OCI-LY1 (cell line): ENCODE measurements at regions not wholly inside any gene's neighbourhood (a gene's known extent, or its start where the extent isn't known, plus 50 kb on each side); places are given as distances from the start of the nearest gene placed in this dataset.

ENCODE experiments used
- EZH2 ChIP-seq: fragments of 200-600 bp; sonication (generic), shearing (Covaris generic); IDR thresholded peaks from 2 replicates; pipeline ENCODE4 v1.8.0; 2017; ENCODE audit warnings: borderline replicate concordance, mixed run types, mild to moderate bottlenecking, antibody characterized with exemption, low read length, moderate library complexity, mixed read lengths
- TF ChIP-seq, protein P1 (sequence below): fragments of 200-600 bp; sonication (generic), shearing (Covaris generic); IDR thresholded peaks from 2 replicates; pipeline ENCODE4 v1.5.1; 2017; ENCODE audit warnings: mild to moderate bottlenecking, antibody characterized with exemption, low read length, moderate library complexity, mixed read lengths

DNA sequence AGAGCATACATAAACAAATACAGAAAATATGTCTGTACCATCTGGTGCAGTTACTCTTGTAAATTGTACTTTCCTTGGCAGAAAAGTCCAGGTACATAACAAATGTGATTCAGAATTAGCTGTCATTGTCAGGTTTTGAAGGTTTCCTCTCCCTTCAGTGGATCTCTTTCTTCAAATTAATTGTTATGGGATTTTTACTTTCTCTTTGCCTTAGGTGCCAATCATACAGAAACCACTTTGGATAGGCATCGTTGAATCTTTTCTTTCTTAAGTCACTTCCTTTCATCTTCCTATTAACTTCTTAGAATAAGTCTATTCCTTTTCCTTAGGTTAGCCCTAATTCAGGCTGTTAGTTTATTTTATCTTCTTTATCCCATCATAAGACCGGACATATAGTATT is 1992.1 kb upstream of the IGFBP7 start:
- TF ChIP-seq, protein P1, sequence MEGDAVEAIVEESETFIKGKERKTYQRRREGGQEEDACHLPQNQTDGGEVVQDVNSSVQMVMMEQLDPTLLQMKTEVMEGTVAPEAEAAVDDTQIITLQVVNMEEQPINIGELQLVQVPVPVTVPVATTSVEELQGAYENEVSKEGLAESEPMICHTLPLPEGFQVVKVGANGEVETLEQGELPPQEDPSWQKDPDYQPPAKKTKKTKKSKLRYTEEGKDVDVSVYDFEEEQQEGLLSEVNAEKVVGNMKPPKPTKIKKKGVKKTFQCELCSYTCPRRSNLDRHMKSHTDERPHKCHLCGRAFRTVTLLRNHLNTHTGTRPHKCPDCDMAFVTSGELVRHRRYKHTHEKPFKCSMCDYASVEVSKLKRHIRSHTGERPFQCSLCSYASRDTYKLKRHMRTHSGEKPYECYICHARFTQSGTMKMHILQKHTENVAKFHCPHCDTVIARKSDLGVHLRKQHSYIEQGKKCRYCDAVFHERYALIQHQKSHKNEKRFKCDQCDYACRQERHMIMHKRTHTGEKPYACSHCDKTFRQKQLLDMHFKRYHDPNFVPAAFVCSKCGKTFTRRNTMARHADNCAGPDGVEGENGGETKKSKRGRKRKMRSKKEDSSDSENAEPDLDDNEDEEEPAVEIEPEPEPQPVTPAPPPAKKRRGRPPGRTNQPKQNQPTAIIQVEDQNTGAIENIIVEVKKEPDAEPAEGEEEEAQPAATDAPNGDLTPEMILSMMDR: no peak
- TF ChIP-seq EZH2: no peak
